Sigmoid colon (tissue), 4 donors: ENCODE measurements at regions not wholly inside any gene's neighbourhood (a gene's known extent, or its start where the extent isn't known, plus 50 kb on each side); places are given as distances from the start of the nearest gene placed in this dataset.

Source experiments
- EP300 ChIP-seq, 4 donors: sonication (generic); formaldehyde crosslinking; IDR thresholded peaks; one replicate each; pipeline ENCODE4 v1.6.1; 2017; ENCODE audit warnings: antibody characterized with exemption in 4 of 4
- POLR2A ChIP-seq, 2 donors: fragments of 450-650 bp; IDR thresholded peaks; one replicate each; pipeline ENCODE4 v1.6.1; 2016; ENCODE audit warnings: antibody characterized with exemption in 2 of 2, mild to moderate bottlenecking in 2 of 2, moderate library complexity in 2 of 2
- POLR2AphosphoS5 ChIP-seq, 4 donors: sonication (generic); formaldehyde crosslinking; IDR thresholded peaks; one replicate each; pipeline ENCODE4 v1.6.1; 2017; ENCODE audit warnings: antibody characterized with exemption in 4 of 4
- TF ChIP-seq, protein P1 (sequence below), 4 experiments: fragments of 450-650 bp in 3 of 4; fragments of 200-600 bp in 1 of 4; IDR thresholded peaks; one replicate each; pipeline ENCODE4 v1.5.1; 2016 to 2019; ENCODE audit warnings: antibody characterized with exemption in 4 of 4, mild to moderate bottlenecking in 3 of 4, moderate library complexity in 2 of 4

DNA sequence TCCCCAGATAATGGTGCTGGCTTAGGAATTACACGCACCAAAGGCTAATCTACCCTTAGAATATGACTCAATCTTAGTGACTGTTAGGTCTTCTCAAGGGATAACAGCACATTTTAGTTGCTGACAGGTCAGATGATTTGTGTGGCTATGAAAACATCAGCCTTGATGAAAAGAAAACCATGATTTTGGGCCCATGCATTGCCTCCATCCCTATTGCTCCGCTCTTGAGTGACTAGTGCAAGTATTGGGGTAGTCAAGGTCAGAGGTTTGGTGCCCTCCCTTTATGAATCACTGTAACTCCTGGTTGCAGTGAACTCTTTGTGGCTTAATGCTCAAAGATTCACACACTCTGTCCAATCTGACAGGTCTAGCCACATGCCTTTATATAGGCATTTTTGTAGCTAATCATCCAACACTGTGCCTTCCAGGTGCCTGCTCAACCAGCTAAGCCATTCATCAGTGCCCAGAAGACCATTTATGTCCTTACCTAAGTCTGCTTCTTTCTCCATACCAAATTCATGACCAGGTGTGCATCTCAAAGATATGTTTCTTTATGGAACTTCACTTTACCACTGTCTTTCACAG, 251.6 kb downstream of the KCNJ2 start:
- TF ChIP-seq, protein P1, sequence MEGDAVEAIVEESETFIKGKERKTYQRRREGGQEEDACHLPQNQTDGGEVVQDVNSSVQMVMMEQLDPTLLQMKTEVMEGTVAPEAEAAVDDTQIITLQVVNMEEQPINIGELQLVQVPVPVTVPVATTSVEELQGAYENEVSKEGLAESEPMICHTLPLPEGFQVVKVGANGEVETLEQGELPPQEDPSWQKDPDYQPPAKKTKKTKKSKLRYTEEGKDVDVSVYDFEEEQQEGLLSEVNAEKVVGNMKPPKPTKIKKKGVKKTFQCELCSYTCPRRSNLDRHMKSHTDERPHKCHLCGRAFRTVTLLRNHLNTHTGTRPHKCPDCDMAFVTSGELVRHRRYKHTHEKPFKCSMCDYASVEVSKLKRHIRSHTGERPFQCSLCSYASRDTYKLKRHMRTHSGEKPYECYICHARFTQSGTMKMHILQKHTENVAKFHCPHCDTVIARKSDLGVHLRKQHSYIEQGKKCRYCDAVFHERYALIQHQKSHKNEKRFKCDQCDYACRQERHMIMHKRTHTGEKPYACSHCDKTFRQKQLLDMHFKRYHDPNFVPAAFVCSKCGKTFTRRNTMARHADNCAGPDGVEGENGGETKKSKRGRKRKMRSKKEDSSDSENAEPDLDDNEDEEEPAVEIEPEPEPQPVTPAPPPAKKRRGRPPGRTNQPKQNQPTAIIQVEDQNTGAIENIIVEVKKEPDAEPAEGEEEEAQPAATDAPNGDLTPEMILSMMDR (IDR thresholded peaks at IDR 0.05), result no peak
- TF ChIP-seq EP300 (IDR thresholded peaks at IDR 0.05) (no peak), POLR2AphosphoS5 (IDR thresholded peaks at IDR 0.05) (no peak), POLR2A (IDR thresholded peaks at IDR 0.05) (no peak)
